ENCODE measurements at regions not wholly inside any gene's neighbourhood (a gene's known extent, or its start where the extent isn't known, plus 50 kb on each side); places are given as distances from the start of the nearest gene placed in this dataset.

DNA sequence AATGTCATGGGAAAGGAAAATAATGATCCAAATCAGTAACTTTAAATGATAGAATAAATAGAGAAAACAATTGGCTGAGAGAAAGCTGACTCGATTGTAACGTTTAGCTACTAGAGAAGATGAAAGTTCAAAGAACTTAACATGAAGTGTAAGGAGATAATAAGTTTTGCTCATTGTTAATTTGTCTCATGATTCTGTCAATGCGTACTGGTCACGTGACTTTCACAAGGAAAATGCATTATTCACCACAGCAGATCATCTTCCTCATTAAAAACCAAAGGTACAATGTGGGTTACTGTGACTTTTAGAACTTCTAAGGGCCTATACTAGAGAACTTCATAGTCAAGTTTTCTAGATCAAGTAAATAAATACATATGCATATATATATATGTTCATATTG lies 1207.2 kb downstream of the EFNB2 start:
- TF ChIP-seq, protein P1, sequence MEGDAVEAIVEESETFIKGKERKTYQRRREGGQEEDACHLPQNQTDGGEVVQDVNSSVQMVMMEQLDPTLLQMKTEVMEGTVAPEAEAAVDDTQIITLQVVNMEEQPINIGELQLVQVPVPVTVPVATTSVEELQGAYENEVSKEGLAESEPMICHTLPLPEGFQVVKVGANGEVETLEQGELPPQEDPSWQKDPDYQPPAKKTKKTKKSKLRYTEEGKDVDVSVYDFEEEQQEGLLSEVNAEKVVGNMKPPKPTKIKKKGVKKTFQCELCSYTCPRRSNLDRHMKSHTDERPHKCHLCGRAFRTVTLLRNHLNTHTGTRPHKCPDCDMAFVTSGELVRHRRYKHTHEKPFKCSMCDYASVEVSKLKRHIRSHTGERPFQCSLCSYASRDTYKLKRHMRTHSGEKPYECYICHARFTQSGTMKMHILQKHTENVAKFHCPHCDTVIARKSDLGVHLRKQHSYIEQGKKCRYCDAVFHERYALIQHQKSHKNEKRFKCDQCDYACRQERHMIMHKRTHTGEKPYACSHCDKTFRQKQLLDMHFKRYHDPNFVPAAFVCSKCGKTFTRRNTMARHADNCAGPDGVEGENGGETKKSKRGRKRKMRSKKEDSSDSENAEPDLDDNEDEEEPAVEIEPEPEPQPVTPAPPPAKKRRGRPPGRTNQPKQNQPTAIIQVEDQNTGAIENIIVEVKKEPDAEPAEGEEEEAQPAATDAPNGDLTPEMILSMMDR (IDR thresholded peaks at IDR 0.05; ENCODE audit: low read length) = no peak
- TF ChIP-seq EZH2 (IDR thresholded peaks at IDR 0.05; ENCODE audit: borderline replicate concordance, low read length) = no peak
